ENCODE measurements at regions not wholly inside any gene's neighbourhood (a gene's known extent, or its start where the extent isn't known, plus 50 kb on each side); places are given as distances from the start of the nearest gene placed in this dataset.
A peak's percentile ranks its signal among the peaks of the same experiment; 100 is the strongest.

- TF ChIP-seq CTCF (IDR thresholded peaks at IDR 0.05; ENCODE audit: extremely low read depth, low read depth, low read length) = no peak
- H3K4me1 ChIP-seq (ENCODE audit: insufficient read depth, low read length) = peaks cover 23% of the 10 kb centered on the region
- no peaks in the 10 kb centered on the region for H3K36me3 ChIP-seq (ENCODE audit: insufficient read depth, low read length)
- H3K9me3 ChIP-seq (ENCODE audit: low read depth, low read length) = no peaks in the 10 kb centered on the region
- peak overlapping the region; percentile 61 for H3K27ac ChIP-seq (ENCODE audit: low read depth, low read length)
- no peak for DNase-seq (ENCODE audit: insufficient read length, low spot score, missing footprints)
- H3K79me2 ChIP-seq (ENCODE audit: insufficient read depth, low read length) = no peaks in the 10 kb centered on the region
- H3K4me3 ChIP-seq (ENCODE audit: insufficient read depth, low read length) = no peak overlapping the region
- no peaks in the 10 kb centered on the region for H3K27me3 ChIP-seq (ENCODE audit: insufficient read depth, low read length)
- H3K4me2 ChIP-seq (ENCODE audit: insufficient read depth, low read length) = no peak overlapping the region
- no peaks in the 10 kb centered on the region for H4K20me1 ChIP-seq (ENCODE audit: insufficient read depth, low read length)
- no peak overlapping the region for H2AFZ ChIP-seq (ENCODE audit: low read length)
Measured at GRCh38 chr6:127051571-127052260, 66.8 kb upstream of the RSPO3 start.

- DNase-seq (ENCODE audit: insufficient read length, low spot score, missing footprints) = peak; percentile 80
- Histone ChIP-seq H3K4me2 (ENCODE audit: insufficient read depth, low read length) (peak overlapping the region; percentile 50), H3K4me3 (ENCODE audit: insufficient read depth, low read length) (no peak overlapping the region), H3K27ac (ENCODE audit: low read depth, low read length) (peak overlapping the region; percentile 61), H3K9me3 (ENCODE audit: low read depth, low read length) (no peaks in the 10 kb centered on the region), H3K79me2 (ENCODE audit: insufficient read depth, low read length) (no peaks in the 10 kb centered on the region), H3K27me3 (ENCODE audit: insufficient read depth, low read length) (no peaks in the 10 kb centered on the region), H3K36me3 (ENCODE audit: insufficient read depth, low read length) (no peaks in the 10 kb centered on the region), H4K20me1 (ENCODE audit: insufficient read depth, low read length) (no peaks in the 10 kb centered on the region), H3K4me1 (ENCODE audit: insufficient read depth, low read length) (peaks cover 30% of the 10 kb centered on the region), H2AFZ (ENCODE audit: low read length) (peak overlapping the region; percentile 47)
- no peak for TF ChIP-seq CTCF (IDR thresholded peaks at IDR 0.05; ENCODE audit: extremely low read depth, low read depth, low read length)
Measured at GRCh38 chr6:127053032-127053874, 65.2 kb upstream of the RSPO3 start.

- no peak for TF ChIP-seq CTCF (IDR thresholded peaks at IDR 0.05; ENCODE audit: extremely low read depth, low read depth, low read length)
- Histone ChIP-seq H3K27ac (ENCODE audit: low read depth, low read length) (no peak overlapping the region), H3K36me3 (ENCODE audit: insufficient read depth, low read length) (no peaks in the 10 kb centered on the region)
Measured at GRCh38 chr6:127053875-127054235, 64.6 kb upstream of the RSPO3 start.

GRCh38 chr6:127058027-127058426 is 60.4 kb upstream of the RSPO3 start:
- H3K4me2 ChIP-seq (ENCODE audit: insufficient read depth, low read length) = no peak overlapping the region
- no peak overlapping the region for H3K27ac ChIP-seq (ENCODE audit: low read depth, low read length)
- H3K79me2 ChIP-seq (ENCODE audit: insufficient read depth, low read length) = no peaks in the 10 kb centered on the region
- H3K9me3 ChIP-seq (ENCODE audit: low read depth, low read length) = no peaks in the 10 kb centered on the region
- no peaks in the 10 kb centered on the region for H3K27me3 ChIP-seq (ENCODE audit: insufficient read depth, low read length)
- no peaks in the 10 kb centered on the region for H4K20me1 ChIP-seq (ENCODE audit: insufficient read depth, low read length)
- TF ChIP-seq CTCF (IDR thresholded peaks at IDR 0.05; ENCODE audit: extremely low read depth, low read depth, low read length) = no peak
- peaks cover 17% of the 10 kb centered on the region for H3K4me1 ChIP-seq (ENCODE audit: insufficient read depth, low read length)
- DNase-seq (ENCODE audit: insufficient read length, low spot score, missing footprints) = no peak
- no peaks in the 10 kb centered on the region for H3K36me3 ChIP-seq (ENCODE audit: insufficient read depth, low read length)
- H2AFZ ChIP-seq (ENCODE audit: low read length) = no peak overlapping the region
- no peak overlapping the region for H3K4me3 ChIP-seq (ENCODE audit: insufficient read depth, low read length)

More at GRCh38 chr6:127053875-127054235, 64.6 kb upstream of the RSPO3 start:
- Histone ChIP-seq H3K4me2 (ENCODE audit: insufficient read depth, low read length) (no peak overlapping the region), H3K4me1 (ENCODE audit: insufficient read depth, low read length) (peaks cover 30% of the 10 kb centered on the region), H3K4me3 (ENCODE audit: insufficient read depth, low read length) (no peak overlapping the region), H2AFZ (ENCODE audit: low read length) (peak overlapping the region; percentile 8), H4K20me1 (ENCODE audit: insufficient read depth, low read length) (no peaks in the 10 kb centered on the region), H3K27me3 (ENCODE audit: insufficient read depth, low read length) (no peaks in the 10 kb centered on the region), H3K9me3 (ENCODE audit: low read depth, low read length) (no peaks in the 10 kb centered on the region), H3K79me2 (ENCODE audit: insufficient read depth, low read length) (no peaks in the 10 kb centered on the region)
- DNase-seq (ENCODE audit: insufficient read length, low spot score, missing footprints) = no peak

All from osteoblast (primary cell).